Breast epithelium (tissue), 3 donors: ENCODE measurements at regions not wholly inside any gene's neighbourhood (a gene's known extent, or its start where the extent isn't known, plus 50 kb on each side); places are given as distances from the start of the nearest gene placed in this dataset.

ENCODE experiments used
- POLR2A ChIP-seq: fragments of 450-650 bp; IDR thresholded peaks from one replicate; pipeline ENCODE4 v1.6.1; 2016; ENCODE audit warnings: antibody characterized with exemption, mild to moderate bottlenecking, moderate library complexity
- TF ChIP-seq, protein P1 (sequence below), 3 donors: fragments of 450-650 bp; IDR thresholded peaks; one replicate each; pipeline ENCODE4 v1.5.1; 2016 to 2017; ENCODE audit warnings: antibody characterized with exemption in 3 of 3, mild to moderate bottlenecking in 3 of 3, moderate library complexity in 3 of 3

DNA sequence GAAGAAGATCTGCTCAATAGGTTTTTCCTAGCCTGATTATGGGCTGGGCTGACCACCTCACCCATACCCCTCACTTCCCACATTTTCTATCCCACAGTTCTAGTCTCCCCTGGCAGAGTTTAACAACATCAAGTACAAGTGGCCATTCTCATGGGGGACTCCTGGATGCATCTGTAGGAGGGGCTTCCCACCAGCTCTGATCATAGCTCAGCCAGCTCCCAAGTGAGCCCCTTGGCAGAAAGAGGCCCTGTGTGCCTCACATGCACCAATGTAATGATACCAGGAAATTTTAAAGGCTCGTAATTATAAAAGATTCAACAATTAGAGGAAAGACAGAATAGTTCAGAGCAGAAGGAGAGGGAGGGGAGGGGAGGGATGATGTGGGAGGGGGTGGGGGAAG, 144.2 kb upstream of the SYT13 start:
- TF ChIP-seq, protein P1, sequence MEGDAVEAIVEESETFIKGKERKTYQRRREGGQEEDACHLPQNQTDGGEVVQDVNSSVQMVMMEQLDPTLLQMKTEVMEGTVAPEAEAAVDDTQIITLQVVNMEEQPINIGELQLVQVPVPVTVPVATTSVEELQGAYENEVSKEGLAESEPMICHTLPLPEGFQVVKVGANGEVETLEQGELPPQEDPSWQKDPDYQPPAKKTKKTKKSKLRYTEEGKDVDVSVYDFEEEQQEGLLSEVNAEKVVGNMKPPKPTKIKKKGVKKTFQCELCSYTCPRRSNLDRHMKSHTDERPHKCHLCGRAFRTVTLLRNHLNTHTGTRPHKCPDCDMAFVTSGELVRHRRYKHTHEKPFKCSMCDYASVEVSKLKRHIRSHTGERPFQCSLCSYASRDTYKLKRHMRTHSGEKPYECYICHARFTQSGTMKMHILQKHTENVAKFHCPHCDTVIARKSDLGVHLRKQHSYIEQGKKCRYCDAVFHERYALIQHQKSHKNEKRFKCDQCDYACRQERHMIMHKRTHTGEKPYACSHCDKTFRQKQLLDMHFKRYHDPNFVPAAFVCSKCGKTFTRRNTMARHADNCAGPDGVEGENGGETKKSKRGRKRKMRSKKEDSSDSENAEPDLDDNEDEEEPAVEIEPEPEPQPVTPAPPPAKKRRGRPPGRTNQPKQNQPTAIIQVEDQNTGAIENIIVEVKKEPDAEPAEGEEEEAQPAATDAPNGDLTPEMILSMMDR (IDR thresholded peaks at IDR 0.05): no peak
- no peak for TF ChIP-seq POLR2A
